HTR-8/SVneo (cell line): ENCODE measurements at regions not wholly inside any gene's neighbourhood (a gene's known extent, or its start where the extent isn't known, plus 50 kb on each side); places are given as distances from the start of the nearest gene placed in this dataset.

Source experiments
- DNase-seq: peaks from one replicate; pipeline ENCODE4 v3.0.0; 2011; ENCODE audit warnings: low spot score, mixed read lengths; ENCODE audit not compliant: insufficient read length
- FAIRE-seq: peaks from 2 replicates; lab custom pipeline; 2011; peaks lifted over from hg19 to GRCh38; lab: Jason Lieb, UNC

DNA sequence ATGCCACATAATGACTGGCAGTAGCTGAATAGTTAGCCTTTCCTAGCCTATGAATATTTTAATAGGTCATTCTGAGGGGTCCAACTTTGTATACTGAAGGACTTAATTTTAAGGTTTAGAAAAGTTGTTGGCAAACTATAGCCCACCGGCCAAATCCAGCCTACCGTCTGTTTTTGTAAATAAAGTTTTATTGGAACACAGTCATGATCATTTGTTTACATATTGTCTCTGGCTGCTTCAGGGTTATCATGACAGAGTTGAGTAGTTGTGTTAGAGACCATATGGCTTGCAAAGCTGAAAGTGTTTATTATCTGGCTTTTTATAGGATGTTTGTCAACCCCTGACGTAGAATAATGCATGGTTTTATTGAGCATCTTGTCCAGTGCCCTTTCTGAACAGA is 73.4 kb downstream of the NTMT2 start:
- no peak for DNase-seq
- FAIRE-seq: no peak

DNA sequence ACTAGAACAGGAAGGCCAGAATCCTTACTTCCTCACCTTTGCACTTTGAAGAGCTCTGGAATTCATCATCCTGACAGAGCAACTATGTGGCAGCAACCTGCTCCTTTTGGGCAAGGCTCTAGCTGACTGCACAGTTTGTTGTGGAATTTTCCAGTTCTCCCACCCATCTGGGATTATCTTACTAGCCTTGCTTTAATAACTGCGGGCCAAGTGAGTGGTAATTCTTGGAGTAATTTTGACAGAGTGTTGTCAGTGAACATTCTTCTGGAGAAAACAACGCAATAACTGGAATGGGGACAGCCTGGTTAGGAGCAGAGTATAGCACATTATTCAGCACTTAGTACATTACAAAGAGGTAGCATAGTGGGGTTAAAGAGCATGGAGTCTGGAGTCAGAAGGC is 75.3 kb downstream of the NTMT2 start:
- FAIRE-seq (no peak), DNase-seq (no peak)

DNA sequence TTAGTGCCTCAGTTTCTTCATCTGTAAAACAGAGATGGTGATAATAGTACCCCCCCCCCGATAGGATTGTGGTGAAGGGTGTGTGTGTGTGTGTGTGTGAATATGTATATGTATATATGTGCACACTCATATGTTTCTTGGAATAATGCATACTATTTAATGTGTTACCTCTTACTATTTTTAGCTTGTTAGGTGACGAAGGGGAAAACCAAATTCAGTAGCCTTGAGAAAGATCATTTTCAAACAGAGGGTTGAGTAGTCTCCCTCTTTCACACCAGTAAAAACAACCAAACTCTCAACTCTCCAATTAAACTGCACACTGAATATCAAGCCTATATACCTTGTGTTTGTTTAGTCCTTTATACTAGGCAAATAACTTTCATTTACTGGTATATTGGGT is 75.7 kb downstream of the NTMT2 start:
- DNase-seq (no peak), FAIRE-seq (no peak)

DNA sequence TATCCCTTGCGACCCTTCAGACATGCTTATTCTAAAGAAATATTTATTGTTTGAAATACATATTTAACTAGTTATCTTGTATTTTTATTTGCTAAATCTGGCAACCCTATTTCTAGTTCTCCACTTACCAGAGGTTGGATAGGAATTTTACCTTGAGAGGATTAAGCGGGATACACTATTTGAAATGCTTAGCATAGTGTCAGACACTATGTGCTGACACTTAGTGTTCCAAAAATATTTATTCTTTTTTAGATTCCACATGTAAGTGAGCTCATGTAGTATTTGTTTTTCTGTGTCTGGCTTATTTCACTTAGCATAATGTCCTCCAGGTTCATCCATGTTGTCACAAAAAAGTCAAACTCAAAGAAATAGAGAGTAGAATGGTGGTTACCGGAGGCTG is 78.7 kb downstream of the NTMT2 start:
- no peak for FAIRE-seq

DNA sequence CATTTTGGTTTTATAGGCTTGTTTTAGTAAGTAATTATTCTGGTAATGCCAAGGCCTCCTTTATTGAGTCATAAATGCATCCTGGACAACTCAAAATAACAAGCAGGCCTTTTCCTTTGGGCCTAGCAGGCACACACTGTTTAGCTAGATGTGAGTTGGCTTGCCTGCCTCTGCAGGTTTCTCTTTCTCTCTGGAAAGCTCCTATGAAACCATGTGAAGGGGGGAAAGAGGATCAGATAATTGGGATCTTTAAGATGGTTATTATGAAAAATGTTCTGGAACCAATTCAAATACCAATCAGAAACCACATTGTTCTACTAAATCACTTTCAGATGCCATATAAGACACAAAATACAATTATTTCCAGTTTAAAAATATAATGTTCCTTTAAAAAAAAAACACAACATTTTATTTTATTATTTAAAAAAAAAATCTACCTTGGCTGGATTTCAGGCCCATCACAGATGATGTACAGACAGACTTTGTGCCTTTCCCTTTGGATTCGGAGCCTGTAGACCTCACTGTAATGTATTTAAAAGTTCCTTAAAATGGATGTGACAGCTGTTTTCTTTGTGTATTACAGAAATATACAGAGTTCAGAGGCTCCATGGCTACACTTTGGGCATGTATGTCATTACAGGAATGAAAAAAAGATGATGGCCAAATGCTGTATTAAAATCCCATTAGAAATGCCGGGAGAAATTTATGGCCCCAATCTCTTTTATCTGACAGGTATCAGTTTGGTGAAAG is 80.2 kb downstream of the NTMT2 start:
- DNase-seq (no peak), FAIRE-seq (no peak)

More for the DNA sequence above, 78.7 kb downstream of the NTMT2 start:
- DNase-seq: no peak

GRCh38 chr1:170226767-170227166 is 81.0 kb downstream of the NTMT2 start:
- DNase-seq: no peak
- no peak for FAIRE-seq

GRCh38 chr1:170230323-170230722 is 84.6 kb downstream of the NTMT2 start:
- no peak for FAIRE-seq

GRCh38 chr1:170231662-170232061 is 85.9 kb downstream of the NTMT2 start:
- DNase-seq (no peak), FAIRE-seq (no peak)

More at GRCh38 chr1:170230323-170230722, 84.6 kb downstream of the NTMT2 start:
- no peak for DNase-seq

DNA sequence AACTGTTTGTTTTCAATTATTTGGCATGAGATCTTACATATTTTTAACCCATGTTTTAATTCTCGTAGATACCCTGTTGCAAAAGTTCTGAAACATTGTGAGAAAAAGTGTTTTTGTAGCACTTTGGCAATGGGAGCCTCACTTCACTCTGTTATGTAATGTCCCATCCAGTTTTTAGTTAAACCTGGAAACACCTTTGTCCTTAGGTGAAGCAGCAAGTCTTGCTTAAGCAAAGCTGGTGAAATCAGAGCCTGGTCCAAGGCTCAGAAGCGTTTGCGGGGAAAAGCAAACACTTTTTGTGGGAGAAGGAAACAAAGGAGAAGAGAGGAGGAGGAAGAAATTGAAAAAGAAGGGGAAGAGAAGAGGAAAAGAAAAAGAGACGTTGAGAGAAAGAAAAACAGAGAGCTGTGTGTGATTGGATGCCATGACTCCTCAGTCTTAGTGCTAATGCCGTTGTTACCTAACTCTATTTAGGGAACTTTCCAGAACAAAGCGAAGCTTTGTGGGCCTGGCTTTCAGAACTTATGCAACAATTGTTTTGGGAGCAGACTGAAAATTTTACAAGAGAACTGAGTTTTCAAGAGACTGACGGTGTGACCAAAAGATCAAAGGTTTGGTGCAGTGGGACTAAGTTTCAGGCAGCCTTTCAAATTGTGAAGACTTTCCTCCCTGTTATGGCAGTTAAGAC is 93.1 kb downstream of the NTMT2 start:
- no peak for DNase-seq
- no peak for FAIRE-seq

- DNase-seq: no peak
- no peak for FAIRE-seq
These were observed 93.7 kb downstream of the NTMT2 start for GRCh38 chr1:170239445-170239844.

GRCh38 chr1:170240409-170240808 is 94.7 kb downstream of the NTMT2 start:
- DNase-seq: no peak
- no peak for FAIRE-seq

DNA sequence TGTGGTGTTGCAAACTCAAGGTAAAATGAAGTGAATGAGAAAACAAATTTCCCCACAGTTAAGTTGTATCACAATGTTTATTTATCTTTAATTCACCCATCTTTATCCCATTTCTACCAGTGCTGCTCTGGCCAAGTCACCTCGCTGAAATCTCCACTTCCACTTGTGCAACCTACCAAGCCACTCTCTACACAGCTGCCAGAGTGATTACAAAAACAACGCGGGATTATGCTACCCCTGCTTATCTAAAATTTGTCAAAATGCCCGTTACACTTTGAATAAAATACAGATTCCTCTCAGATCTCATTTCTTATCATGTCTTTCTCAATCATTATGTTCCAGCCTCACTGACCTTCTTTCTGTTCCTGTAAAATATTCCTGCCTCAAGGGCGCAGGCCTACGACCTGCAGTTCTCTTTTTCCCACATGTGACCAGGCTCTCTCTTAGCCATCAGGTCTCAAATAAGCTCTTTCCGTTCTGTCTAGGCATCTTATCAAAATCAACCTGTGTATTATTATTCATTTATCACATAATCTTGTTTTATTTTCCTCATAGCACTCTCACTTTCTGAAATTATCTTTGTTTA is 95.6 kb downstream of the NTMT2 start:
- FAIRE-seq (no peak), DNase-seq (no peak)

GRCh38 chr1:170247751-170248521 is 102.2 kb downstream of the NTMT2 start:
- FAIRE-seq (no peak), DNase-seq (no peak)

DNA sequence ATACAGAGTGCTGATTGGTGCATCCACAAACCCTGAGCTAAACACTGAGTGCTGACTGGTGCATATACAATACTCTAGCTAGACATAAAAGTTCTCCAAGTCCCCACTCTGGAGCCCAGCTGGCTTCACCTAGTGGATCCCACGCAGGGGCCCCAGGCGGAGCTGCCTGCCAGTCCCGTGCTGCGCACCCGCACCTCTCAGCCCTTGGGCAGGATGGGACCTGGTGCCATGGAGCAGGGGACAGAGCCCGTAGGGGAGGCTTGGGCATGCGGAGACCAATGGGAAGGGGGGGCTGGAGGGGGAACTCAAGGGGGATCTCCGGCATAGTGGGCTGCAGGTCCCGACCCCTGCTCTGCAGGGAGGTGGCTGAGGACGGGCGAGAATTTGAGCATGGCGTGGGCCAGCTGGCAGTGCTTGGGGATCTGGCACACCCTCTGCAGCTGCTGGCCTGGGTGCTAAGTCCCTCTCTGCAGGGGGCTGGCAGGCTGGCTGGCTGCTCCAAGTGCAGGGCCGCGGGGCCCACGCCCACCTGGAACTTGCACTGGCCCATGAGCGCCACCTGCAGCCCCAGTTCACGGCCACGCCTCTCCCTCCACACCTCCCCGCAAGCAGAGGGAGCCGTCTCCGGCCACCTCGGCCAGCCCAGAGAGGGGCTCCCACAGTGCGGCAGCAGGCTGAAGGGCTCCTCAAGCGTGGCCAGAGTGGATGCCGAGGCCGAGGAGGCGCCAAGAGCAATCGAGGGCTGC is 104.9 kb downstream of the NTMT2 start:
- FAIRE-seq: no peak
- no peak for DNase-seq

- DNase-seq: no peak
- FAIRE-seq: no peak
These were observed 107.3 kb downstream of the NTMT2 start for GRCh38 chr1:170252851-170253579.

- FAIRE-seq: no peak
These were observed 108.6 kb downstream of the NTMT2 start for GRCh38 chr1:170254371-170254770.

GRCh38 chr1:170261669-170262068 is 115.9 kb downstream of the NTMT2 start:
- no peak for FAIRE-seq
- DNase-seq: no peak

More at GRCh38 chr1:170254371-170254770, 108.6 kb downstream of the NTMT2 start:
- no peak for DNase-seq

DNA sequence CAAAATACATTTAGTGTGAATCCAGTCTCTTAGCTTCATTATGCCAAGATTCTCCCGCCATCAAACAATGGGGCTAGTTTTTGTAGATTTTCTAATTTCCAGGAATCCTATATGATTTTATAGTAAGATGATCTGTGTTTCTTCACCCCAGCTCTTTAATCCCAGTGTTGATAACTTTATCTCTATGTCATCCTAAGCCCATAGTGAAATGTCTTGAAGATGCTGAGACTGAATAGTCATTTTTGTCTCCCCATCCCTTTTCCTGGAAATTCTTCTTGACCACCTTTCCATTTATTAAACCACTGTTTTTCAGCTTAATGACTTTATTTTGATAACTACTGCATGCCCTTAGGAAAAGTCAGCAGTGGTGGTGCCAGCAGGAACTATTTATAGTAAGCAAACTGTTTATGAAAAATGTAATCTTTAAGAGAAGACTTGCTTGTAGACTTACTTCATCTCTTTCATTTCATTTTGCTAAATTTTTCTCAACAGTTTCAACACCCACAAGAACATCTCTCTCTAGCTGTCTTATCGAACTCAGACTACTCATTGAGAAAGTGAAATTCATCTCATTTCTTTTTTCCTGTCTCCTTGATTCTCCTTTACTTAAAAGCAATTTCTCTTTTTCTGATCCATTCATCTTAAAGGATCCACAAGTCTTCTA is 116.6 kb downstream of the NTMT2 start:
- FAIRE-seq: no peak

DNA sequence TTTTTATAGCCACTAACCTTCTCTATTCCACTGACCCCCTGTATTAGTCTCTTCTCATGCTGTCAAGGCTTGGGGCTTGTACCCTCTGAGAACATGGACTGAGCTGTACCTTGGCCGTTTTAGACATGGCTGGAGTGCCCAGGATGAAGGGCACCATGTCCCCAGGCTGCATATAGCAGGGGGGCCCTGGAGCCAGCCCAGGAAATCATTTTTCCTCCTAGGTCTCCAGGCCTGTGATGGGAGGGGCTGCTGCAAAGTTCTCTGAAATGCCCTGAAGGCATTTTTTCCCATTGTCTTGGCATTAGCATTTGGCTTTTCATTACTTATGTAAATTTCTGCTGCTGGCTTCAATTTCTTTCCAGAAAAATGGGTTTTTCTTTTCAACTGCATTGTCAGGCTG is 119.5 kb downstream of the NTMT2 start:
- no peak for FAIRE-seq
- DNase-seq: no peak

More for the DNA sequence above, 116.6 kb downstream of the NTMT2 start:
- no peak for DNase-seq
